Stimulated activated CD4-positive, alpha-beta T cell treated with anti-CD3 and anti-CD28 coated beads, Interleukin-1b, Interleukin-23, amount 100 ng/mL, for 24 hours (primary cell): ENCODE measurements at regions not wholly inside any gene's neighbourhood (a gene's known extent, or its start where the extent isn't known, plus 50 kb on each side); places are given as distances from the start of the nearest gene placed in this dataset.

ENCODE experiments used
- DNase-seq, 4 experiments: peaks; one replicate each; pipeline ENCODE4 v3.0.0-alpha.2; 2020; ENCODE audit warnings: low read depth in 4 of 4, low spot score in 1 of 4

GRCh38 chr9:97747201-97747965 lies 50.2 kb upstream of the XPA start:
- DNase-seq = no peak

GRCh38 chr9:97748525-97748924 lies 51.4 kb upstream of the XPA start:
- DNase-seq = no peak

GRCh38 chr9:97749928-97750327 lies 52.8 kb upstream of the XPA start:
- no peak for DNase-seq

GRCh38 chr9:97751531-97751930 lies 54.4 kb upstream of the XPA start:
- DNase-seq = no peak

GRCh38 chr9:97752274-97752673 lies 55.1 kb upstream of the XPA start:
- DNase-seq = no peak

- no peak for DNase-seq
Observed at GRCh38 chr9:97753364-97753763, 56.2 kb upstream of the XPA start.

- no peak for DNase-seq
Observed at GRCh38 chr9:97753975-97754374, 56.8 kb upstream of the XPA start.

- no peak for DNase-seq
Observed at GRCh38 chr9:97755618-97756267, 58.6 kb upstream of the XPA start.

- DNase-seq = no peak
Observed at GRCh38 chr9:97756991-97757390, 59.9 kb upstream of the XPA start.

GRCh38 chr9:97758334-97758916 lies 61.3 kb upstream of the XPA start:
- no peak for DNase-seq

GRCh38 chr9:97759581-97760288 lies 62.6 kb upstream of the XPA start:
- no peak for DNase-seq

- no peak for DNase-seq
Observed at GRCh38 chr9:97761056-97761598, 64.0 kb upstream of the XPA start.

GRCh38 chr9:97761879-97762278 lies 64.7 kb upstream of the XPA start:
- no peak for DNase-seq

GRCh38 chr9:97763874-97764273 lies 66.7 kb upstream of the XPA start:
- no peak for DNase-seq

- DNase-seq = no peak
Observed at GRCh38 chr9:97766092-97766491, 69.0 kb upstream of the XPA start.

- DNase-seq = no peak
Observed at GRCh38 chr9:97766610-97767009, 69.5 kb upstream of the XPA start.

GRCh38 chr9:97767891-97768290 lies 70.8 kb upstream of the XPA start:
- DNase-seq = no peak

GRCh38 chr9:97768746-97769145 lies 71.6 kb upstream of the XPA start:
- no peak for DNase-seq

- DNase-seq = no peak
Observed at GRCh38 chr9:97769208-97769607, 72.1 kb upstream of the XPA start.

GRCh38 chr9:97770808-97771372 lies 73.8 kb upstream of the XPA start:
- no peak for DNase-seq

GRCh38 chr9:97771641-97772040 lies 74.5 kb upstream of the XPA start:
- no peak for DNase-seq
